Activated T-helper 1 cell treated with anti-CD3 and anti-CD28 coated beads, Interleukin-12 subunit alpha, Interleukin-12 subunit beta, Interleukin-2, Interleukin-4 antibody, amounts not matched to agents 30 ng/mL and 10 ng/mL and 1 ng/mL, durations not matched to agents 14 hours and 24 hours and 36 hours (primary cell): ENCODE measurements at regions not wholly inside any gene's neighbourhood (a gene's known extent, or its start where the extent isn't known, plus 50 kb on each side); places are given as distances from the start of the nearest gene placed in this dataset.

Experiments
- DNase-seq: peaks from one replicate; pipeline ENCODE4 v3.0.0; 2021; ENCODE audit warnings: low spot score
- H3K27ac Mint-ChIP-seq: one replicate; pipeline ENCODE4 v1.8.0; 2021; ENCODE audit warnings: mild to moderate bottlenecking, mixed read lengths
- H3K27me3 Mint-ChIP-seq: one replicate; pipeline ENCODE4 v1.8.0; 2022; ENCODE audit warnings: mild to moderate bottlenecking, moderate library complexity, mixed read lengths; ENCODE audit not compliant: insufficient read depth
- H3K36me3 Mint-ChIP-seq: one replicate; pipeline ENCODE4 v1.8.0; 2021; ENCODE audit warnings: low read depth, mixed read lengths
- H3K4me1 Mint-ChIP-seq: one replicate; pipeline ENCODE4 v1.8.0; 2021; ENCODE audit warnings: low read depth, mixed read lengths
- H3K4me3 Mint-ChIP-seq: one replicate; pipeline ENCODE4 v1.8.0; 2021; ENCODE audit warnings: mild to moderate bottlenecking, moderate library complexity, mixed read lengths
- H3K9me3 Mint-ChIP-seq: one replicate; pipeline ENCODE4 v1.8.0; 2021; ENCODE audit warnings: mixed read lengths
- intact Hi-C: fragments of 100-400 bp; cut with micrococcal nuclease; formaldehyde crosslinking; loops from one replicate; pipeline ENCODE4 v1.15.1; 2024

GRCh38 chr11:119538753-119539152 lies 115.8 kb upstream of the THY1 start:
- peaks cover 10% of the 10 kb centered on the region for H3K27me3 Mint-ChIP-seq
- H3K27ac Mint-ChIP-seq, result no peak overlapping the region
- H3K36me3 Mint-ChIP-seq, result no peaks in the 10 kb centered on the region
- no peak for DNase-seq
- H3K9me3 Mint-ChIP-seq, result no peaks in the 10 kb centered on the region
- H3K4me3 Mint-ChIP-seq, result no peak overlapping the region
- intact Hi-C loops, result no loop called here
- H3K4me1 Mint-ChIP-seq, result no peaks in the 10 kb centered on the region

DNA sequence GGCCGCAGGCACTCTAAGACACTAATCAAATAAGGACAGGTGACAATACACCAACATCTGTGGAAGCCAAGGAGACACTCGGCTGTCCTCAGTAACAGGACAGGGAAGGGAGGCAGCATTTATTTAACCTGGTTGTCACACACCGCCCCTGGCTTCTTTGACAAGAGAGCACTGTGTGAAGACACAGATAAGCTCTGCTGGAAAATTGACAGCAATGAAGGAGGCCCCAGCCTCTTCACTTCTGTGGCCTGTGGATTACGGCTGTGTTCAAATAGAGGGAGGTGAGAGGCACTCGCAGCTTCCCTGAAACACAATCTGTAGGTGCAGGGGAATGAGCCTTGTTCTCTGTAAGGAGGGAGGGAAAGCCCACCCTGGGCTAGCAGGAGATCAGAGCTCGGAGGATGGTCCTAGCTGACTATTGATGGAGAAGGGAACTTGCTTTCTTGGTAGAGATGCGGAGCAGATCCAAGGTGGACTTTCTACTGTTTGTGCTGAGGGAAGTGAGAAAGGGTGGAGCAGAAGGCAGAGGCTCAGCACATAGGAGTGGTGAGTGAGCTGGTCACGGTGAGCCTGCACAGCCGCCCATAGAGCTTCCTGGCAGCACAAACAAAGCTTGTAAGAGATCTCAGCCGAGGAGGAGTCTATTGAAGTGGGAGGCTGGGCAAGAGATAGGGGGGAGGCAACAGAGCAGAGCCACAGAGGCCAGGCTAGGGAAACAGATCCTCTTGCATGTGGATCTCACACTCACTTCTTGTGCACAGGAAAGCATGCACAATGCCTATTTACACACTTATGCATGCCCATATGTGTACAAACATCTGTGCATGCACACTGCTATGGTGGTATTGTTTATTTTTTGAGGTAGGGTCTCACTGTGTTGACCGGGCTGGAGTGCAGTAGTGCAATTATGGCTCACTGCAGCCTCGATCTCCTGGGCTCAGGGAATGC lies 114.6 kb upstream of the THY1 start:
- no peaks in the 10 kb centered on the region for H3K9me3 Mint-ChIP-seq
- H3K4me1 Mint-ChIP-seq, result no peaks in the 10 kb centered on the region
- no peak overlapping the region for H3K27ac Mint-ChIP-seq
- H3K4me3 Mint-ChIP-seq, result no peak overlapping the region
- peaks cover 8% of the 10 kb centered on the region for H3K27me3 Mint-ChIP-seq
- no peaks in the 10 kb centered on the region for H3K36me3 Mint-ChIP-seq
- intact Hi-C loops, result no loop called here
- DNase-seq, result no peak

DNA sequence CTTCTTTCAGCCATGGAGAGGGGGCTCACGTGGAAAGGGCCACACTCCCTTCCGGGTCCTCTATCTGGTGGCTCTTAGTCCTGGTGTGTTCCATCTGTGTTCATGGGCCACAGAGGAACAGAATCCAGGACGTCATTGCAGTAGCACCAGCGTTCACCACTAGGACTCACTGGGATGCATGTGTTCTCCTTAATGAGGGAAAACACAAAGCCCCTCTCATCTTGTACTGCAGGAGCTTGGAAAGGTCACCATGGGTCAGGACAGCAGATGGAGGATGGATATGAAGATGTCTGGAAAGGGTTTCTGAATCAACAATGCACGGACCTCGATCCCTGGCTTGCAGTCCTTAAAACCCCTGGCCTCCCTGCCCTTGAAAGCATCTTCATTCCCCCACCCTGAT lies 113.8 kb upstream of the THY1 start:
- H3K27me3 Mint-ChIP-seq, result peaks cover 8% of the 10 kb centered on the region
- H3K27ac Mint-ChIP-seq, result no peak overlapping the region
- H3K4me1 Mint-ChIP-seq, result no peaks in the 10 kb centered on the region
- no peak overlapping the region for H3K4me3 Mint-ChIP-seq
- H3K36me3 Mint-ChIP-seq, result no peaks in the 10 kb centered on the region
- DNase-seq, result no peak
- intact Hi-C loops, result no loop called here
- H3K9me3 Mint-ChIP-seq, result no peaks in the 10 kb centered on the region

DNA sequence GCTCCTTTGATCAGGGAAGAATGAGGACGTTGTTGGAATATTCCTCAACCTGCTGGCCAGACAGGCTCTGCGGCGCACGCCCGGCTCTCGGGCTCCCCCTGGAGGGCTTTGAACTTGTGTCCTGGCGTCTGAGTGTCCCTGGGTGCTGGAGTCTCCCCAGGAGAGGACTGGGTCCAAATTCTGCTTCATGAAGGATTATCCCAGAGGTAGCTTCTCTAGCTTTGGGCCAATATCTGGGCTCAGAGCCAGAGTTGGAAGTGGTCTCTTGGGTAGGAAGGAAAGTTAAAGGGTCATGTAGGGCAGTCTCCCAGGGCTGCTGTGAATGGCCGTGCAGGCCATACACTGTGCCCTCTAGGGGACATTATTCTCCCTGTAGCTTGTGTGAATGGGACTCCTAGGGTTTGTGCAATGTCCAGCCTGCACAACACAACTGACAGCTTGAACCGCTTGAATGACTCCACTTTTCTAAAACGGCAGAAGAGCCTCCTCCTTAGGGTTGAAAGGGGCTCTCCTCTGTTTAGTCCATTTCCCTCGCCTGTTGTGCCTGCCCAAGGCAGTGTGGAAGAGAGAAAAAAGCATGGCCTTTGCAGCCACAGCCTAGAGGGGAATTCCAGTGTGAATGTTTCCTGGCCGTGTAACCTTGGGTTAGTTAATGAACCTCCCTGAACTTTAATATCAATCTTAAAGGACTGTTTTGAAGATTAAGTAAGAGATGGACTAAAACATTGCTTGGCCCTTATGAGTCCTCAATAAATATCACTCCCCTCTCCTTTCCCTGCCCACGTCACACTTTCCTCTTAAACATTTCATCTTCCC lies 111.2 kb upstream of the THY1 start:
- no peak overlapping the region for H3K27ac Mint-ChIP-seq
- intact Hi-C loops, result loop anchor here (1.0 kb wide), 1 partner anchor 53 kb away; no protein-coding TSS in a partner anchor

GRCh38 chr11:119533462-119533861 lies 110.5 kb upstream of the THY1 start:
- no peak overlapping the region for H3K27ac Mint-ChIP-seq
- intact Hi-C loops, result no loop called here
- no peaks in the 10 kb centered on the region for H3K4me1 Mint-ChIP-seq
- H3K36me3 Mint-ChIP-seq, result no peaks in the 10 kb centered on the region
- no peaks in the 10 kb centered on the region for H3K9me3 Mint-ChIP-seq
- peaks cover 9% of the 10 kb centered on the region for H3K27me3 Mint-ChIP-seq
- no peak overlapping the region for H3K4me3 Mint-ChIP-seq
- no peak for DNase-seq

More for the DNA sequence above, 111.2 kb upstream of the THY1 start:
- no peaks in the 10 kb centered on the region for H3K36me3 Mint-ChIP-seq
- no peak overlapping the region for H3K4me3 Mint-ChIP-seq
- peaks cover 9% of the 10 kb centered on the region for H3K27me3 Mint-ChIP-seq
- DNase-seq, result peak; percentile 19
- H3K9me3 Mint-ChIP-seq, result no peaks in the 10 kb centered on the region
- no peaks in the 10 kb centered on the region for H3K4me1 Mint-ChIP-seq

- Mint-ChIP-seq H3K4me1 (no peaks in the 10 kb centered on the region), H3K27ac (no peak overlapping the region), H3K9me3 (no peaks in the 10 kb centered on the region), H3K27me3 (peaks cover 9% of the 10 kb centered on the region), H3K36me3 (no peaks in the 10 kb centered on the region), H3K4me3 (no peak overlapping the region)
- intact Hi-C loops, result loop anchor here (1.0 kb wide), 1 partner anchor 22 kb away; no protein-coding TSS in a partner anchor
- no peak for DNase-seq
These were observed 109.6 kb upstream of the THY1 start for GRCh38 chr11:119532551-119532950.

GRCh38 chr11:119531623-119532022 lies 108.7 kb upstream of the THY1 start:
- no peaks in the 10 kb centered on the region for H3K9me3 Mint-ChIP-seq
- H3K4me3 Mint-ChIP-seq, result no peak overlapping the region
- intact Hi-C loops, result loop anchor here (1.0 kb wide), 1 partner anchor 21 kb away; no protein-coding TSS in a partner anchor
- DNase-seq, result no peak
- H3K27ac Mint-ChIP-seq, result no peak overlapping the region
- H3K4me1 Mint-ChIP-seq, result no peaks in the 10 kb centered on the region
- H3K27me3 Mint-ChIP-seq, result peaks cover 9% of the 10 kb centered on the region
- H3K36me3 Mint-ChIP-seq, result no peaks in the 10 kb centered on the region

DNA sequence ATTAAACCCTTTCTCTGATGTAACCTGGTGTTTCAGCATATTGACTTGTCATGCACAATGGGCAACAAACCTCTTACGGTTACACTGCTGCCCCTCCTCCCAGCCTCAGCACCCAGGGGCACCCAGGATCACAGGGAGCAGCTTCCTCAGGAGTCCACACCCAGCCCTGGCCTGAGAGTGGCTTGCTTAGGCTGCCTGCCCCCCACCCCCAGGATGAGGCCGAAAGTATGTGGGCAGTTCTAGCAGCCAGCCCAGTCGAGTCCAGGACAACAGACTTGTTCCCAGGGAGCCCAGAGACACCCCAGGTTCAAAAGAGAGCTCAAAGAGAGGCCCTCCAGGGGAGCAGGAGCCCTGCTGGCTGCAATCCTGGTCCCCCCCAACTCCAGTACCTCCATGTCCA lies 108.1 kb upstream of the THY1 start:
- intact Hi-C loops, result no loop called here
- H3K27me3 Mint-ChIP-seq, result peaks cover 9% of the 10 kb centered on the region
- H3K9me3 Mint-ChIP-seq, result no peaks in the 10 kb centered on the region
- no peak overlapping the region for H3K27ac Mint-ChIP-seq
- H3K4me1 Mint-ChIP-seq, result no peaks in the 10 kb centered on the region
- DNase-seq, result no peak
- no peak overlapping the region for H3K4me3 Mint-ChIP-seq
- H3K36me3 Mint-ChIP-seq, result no peaks in the 10 kb centered on the region

GRCh38 chr11:119530509-119530908 lies 107.5 kb upstream of the THY1 start:
- Mint-ChIP-seq H3K4me3 (no peak overlapping the region), H3K36me3 (no peaks in the 10 kb centered on the region), H3K4me1 (no peaks in the 10 kb centered on the region), H3K9me3 (no peaks in the 10 kb centered on the region), H3K27me3 (peaks cover 6% of the 10 kb centered on the region), H3K27ac (no peak overlapping the region)
- no peak for DNase-seq
- intact Hi-C loops, result no loop called here

DNA sequence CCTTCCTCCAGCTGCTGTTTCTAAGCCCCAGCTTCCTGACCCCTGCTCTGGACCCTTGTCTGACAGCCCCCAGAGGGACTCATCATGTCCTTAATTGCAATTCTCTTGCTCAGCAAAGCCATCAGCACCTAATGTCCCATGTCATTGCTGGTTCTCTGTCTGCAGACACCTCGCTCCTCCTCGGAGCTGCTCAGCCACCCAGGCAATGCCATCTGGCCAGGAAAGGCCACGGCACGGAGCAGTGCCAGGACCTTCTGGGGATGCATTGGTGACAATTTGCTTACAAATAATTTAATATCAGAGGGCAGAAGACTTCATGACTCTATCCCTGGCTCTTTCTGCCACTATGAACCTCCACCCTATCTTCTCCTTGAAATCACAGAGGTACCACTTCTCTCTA lies 107.0 kb upstream of the THY1 start:
- Mint-ChIP-seq H3K4me1 (no peaks in the 10 kb centered on the region), H3K27ac (no peak overlapping the region), H3K36me3 (no peaks in the 10 kb centered on the region), H3K9me3 (no peaks in the 10 kb centered on the region), H3K4me3 (no peak overlapping the region), H3K27me3 (peaks cover 6% of the 10 kb centered on the region)
- no peak for DNase-seq
- intact Hi-C loops, result no loop called here

DNA sequence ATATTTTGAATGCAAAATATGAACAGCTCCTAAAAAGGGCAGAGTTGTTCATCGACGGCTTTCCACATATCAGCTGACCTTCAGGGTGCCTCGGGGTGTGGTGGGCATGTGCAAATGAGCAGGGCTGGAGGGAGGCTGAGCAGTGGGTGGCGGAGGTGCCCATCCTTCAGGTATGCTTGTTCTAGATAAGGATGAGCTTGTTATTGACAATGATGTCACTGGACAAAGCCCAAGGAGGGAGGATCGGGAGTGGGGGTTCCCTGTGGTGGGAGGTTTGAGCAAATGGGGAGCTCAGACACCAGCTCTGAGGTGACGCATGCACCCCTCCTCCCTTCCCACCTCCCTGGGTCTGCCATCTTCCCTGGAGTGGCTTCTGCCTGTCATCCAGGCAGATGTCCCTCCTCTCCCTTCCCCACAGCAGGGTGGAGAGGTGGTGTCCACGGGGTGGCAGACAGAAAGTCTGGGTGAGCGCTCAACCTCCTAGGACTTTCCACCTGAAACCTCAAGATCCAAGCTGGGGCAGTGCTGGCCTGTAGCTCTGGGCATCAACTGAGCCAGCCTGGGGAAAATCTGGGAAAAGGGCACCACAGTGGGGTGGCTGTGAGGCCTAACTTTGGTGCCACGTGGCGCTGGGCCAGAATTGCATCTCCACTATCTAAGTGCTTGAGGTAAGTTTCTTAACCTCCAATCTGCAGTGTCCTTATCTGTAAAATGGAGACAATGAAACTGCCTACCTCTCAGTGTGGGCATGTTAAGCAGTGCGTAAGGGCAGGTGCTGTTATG lies 106.3 kb upstream of the THY1 start:
- intact Hi-C loops, result no loop called here
- Mint-ChIP-seq H3K9me3 (no peaks in the 10 kb centered on the region), H3K4me3 (no peak overlapping the region), H3K4me1 (no peaks in the 10 kb centered on the region), H3K27me3 (peaks cover 5% of the 10 kb centered on the region), H3K36me3 (no peaks in the 10 kb centered on the region), H3K27ac (no peak overlapping the region)
- DNase-seq, result no peak

DNA sequence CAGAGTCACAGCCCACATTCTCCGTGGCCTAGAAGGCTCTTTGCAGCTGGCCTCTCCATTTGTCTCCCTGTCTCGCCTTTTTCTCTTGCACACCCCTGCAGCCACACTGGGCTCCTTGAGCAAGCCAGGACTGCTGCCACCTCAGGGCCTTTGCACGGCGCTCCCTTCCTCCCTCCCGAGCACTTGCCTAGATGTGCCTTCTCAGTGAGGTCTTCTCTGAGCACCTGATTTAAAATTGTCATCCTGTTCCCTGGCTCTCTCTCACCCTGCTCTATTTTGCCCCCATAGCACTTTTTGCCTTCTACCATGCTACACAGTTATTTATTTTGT lies 102.9 kb upstream of the THY1 start:
- H3K9me3 Mint-ChIP-seq, result no peaks in the 10 kb centered on the region
- no peaks in the 10 kb centered on the region for H3K4me1 Mint-ChIP-seq
- H3K27ac Mint-ChIP-seq, result no peak overlapping the region
- H3K36me3 Mint-ChIP-seq, result no peaks in the 10 kb centered on the region
- intact Hi-C loops, result no loop called here
- no peak for DNase-seq
- peaks cover 2% of the 10 kb centered on the region for H3K27me3 Mint-ChIP-seq
- no peak overlapping the region for H3K4me3 Mint-ChIP-seq
